ENCODE measurements at regions not wholly inside any gene's neighbourhood (a gene's known extent, or its start where the extent isn't known, plus 50 kb on each side); places are given as distances from the start of the nearest gene placed in this dataset.

GRCh38 chr9:120289990-120290975 is 289.7 kb downstream of the CDK5RAP2 start:
- Mint-ChIP-seq H3K27me3 (ENCODE audit: low read depth) (no peaks in the 10 kb centered on the region), H3K4me1 (ENCODE audit: low read depth) (no peaks in the 10 kb centered on the region), H3K27ac (no peak overlapping the region), H3K9me3 (ENCODE audit: insufficient read depth) (no peaks in the 10 kb centered on the region), H3K4me3 (no peak overlapping the region), H3K36me3 (ENCODE audit: low read depth) (no peaks in the 10 kb centered on the region)
- no peak for ATAC-seq
- ChIA-PET CTCF (no interaction called here), POLR2A (no interaction called here)
- DNase-seq, result no peak

GRCh38 chr9:120289098-120289497 is 290.9 kb downstream of the CDK5RAP2 start:
- ChIA-PET POLR2A (no interaction called here), CTCF (no interaction called here)
- Mint-ChIP-seq H3K9me3 (ENCODE audit: insufficient read depth) (no peaks in the 10 kb centered on the region), H3K4me1 (ENCODE audit: low read depth) (no peaks in the 10 kb centered on the region), H3K27ac (no peak overlapping the region), H3K4me3 (no peak overlapping the region), H3K36me3 (ENCODE audit: low read depth) (no peaks in the 10 kb centered on the region), H3K27me3 (ENCODE audit: low read depth) (no peaks in the 10 kb centered on the region)
- DNase-seq, result no peak
- ATAC-seq, result no peak

- DNase-seq (no peak), ATAC-seq (no peak)
- CTCF ChIA-PET, result no interaction called here
- no peaks in the 10 kb centered on the region for H3K9me3 Mint-ChIP-seq (ENCODE audit: insufficient read depth)
- H3K36me3 Mint-ChIP-seq (ENCODE audit: low read depth), result no peaks in the 10 kb centered on the region
- POLR2A ChIA-PET, result interaction anchor here (1.1 kb wide), 1 partner anchor 10 kb away, joined by 3 read pairs; no protein-coding TSS in a partner anchor
- H3K4me1 Mint-ChIP-seq (ENCODE audit: low read depth), result no peaks in the 10 kb centered on the region
- no peak overlapping the region for H3K4me3 Mint-ChIP-seq
- no peak overlapping the region for H3K27ac Mint-ChIP-seq
- peaks cover 4% of the 10 kb centered on the region for H3K27me3 Mint-ChIP-seq (ENCODE audit: low read depth)
These were observed 293.4 kb downstream of the CDK5RAP2 start for GRCh38 chr9:120286530-120286929.

GRCh38 chr9:120284821-120285220 is 295.1 kb downstream of the CDK5RAP2 start:
- POLR2A ChIA-PET, result no interaction called here
- no peaks in the 10 kb centered on the region for H3K36me3 Mint-ChIP-seq (ENCODE audit: low read depth)
- peaks cover 4% of the 10 kb centered on the region for H3K27me3 Mint-ChIP-seq (ENCODE audit: low read depth)
- H3K9me3 Mint-ChIP-seq (ENCODE audit: insufficient read depth), result no peaks in the 10 kb centered on the region
- no peaks in the 10 kb centered on the region for H3K4me1 Mint-ChIP-seq (ENCODE audit: low read depth)
- DNase-seq, result no peak
- H3K4me3 Mint-ChIP-seq, result no peak overlapping the region
- H3K27ac Mint-ChIP-seq, result no peak overlapping the region
- ATAC-seq, result no peak
- CTCF ChIA-PET, result no interaction called here

- DNase-seq, result no peak
- CTCF ChIA-PET, result no interaction called here
- H3K27ac Mint-ChIP-seq, result no peak overlapping the region
These were observed 298.3 kb downstream of the CDK5RAP2 start for GRCh38 chr9:120281665-120282064.

GRCh38 chr9:120267929-120268328 is 312.0 kb downstream of the CDK5RAP2 start:
- no peaks in the 10 kb centered on the region for H3K9me3 Mint-ChIP-seq (ENCODE audit: insufficient read depth)
- H3K27ac Mint-ChIP-seq, result no peak overlapping the region

More at GRCh38 chr9:120281665-120282064, 298.3 kb downstream of the CDK5RAP2 start:
- no peaks in the 10 kb centered on the region for H3K9me3 Mint-ChIP-seq (ENCODE audit: insufficient read depth)
- H3K27me3 Mint-ChIP-seq (ENCODE audit: low read depth), result peaks cover 4% of the 10 kb centered on the region
- no peak overlapping the region for H3K4me3 Mint-ChIP-seq
- ATAC-seq, result no peak
- POLR2A ChIA-PET, result no interaction called here
- H3K4me1 Mint-ChIP-seq (ENCODE audit: low read depth), result no peaks in the 10 kb centered on the region
- no peaks in the 10 kb centered on the region for H3K36me3 Mint-ChIP-seq (ENCODE audit: low read depth)

GRCh38 chr9:120265791-120266190 is 314.2 kb downstream of the CDK5RAP2 start:
- no peak for ATAC-seq
- H3K9me3 Mint-ChIP-seq (ENCODE audit: insufficient read depth), result no peaks in the 10 kb centered on the region
- no peaks in the 10 kb centered on the region for H3K27me3 Mint-ChIP-seq (ENCODE audit: low read depth)
- H3K4me3 Mint-ChIP-seq, result no peak overlapping the region
- no peaks in the 10 kb centered on the region for H3K4me1 Mint-ChIP-seq (ENCODE audit: low read depth)
- CTCF ChIA-PET, result no interaction called here
- POLR2A ChIA-PET, result no interaction called here
- no peak for DNase-seq
- no peak overlapping the region for H3K27ac Mint-ChIP-seq
- H3K36me3 Mint-ChIP-seq (ENCODE audit: low read depth), result no peaks in the 10 kb centered on the region

More at GRCh38 chr9:120267929-120268328, 312.0 kb downstream of the CDK5RAP2 start:
- no peaks in the 10 kb centered on the region for H3K36me3 Mint-ChIP-seq (ENCODE audit: low read depth)
- H3K4me1 Mint-ChIP-seq (ENCODE audit: low read depth), result no peaks in the 10 kb centered on the region
- ChIA-PET CTCF (no interaction called here), POLR2A (no interaction called here)
- peaks cover 2% of the 10 kb centered on the region for H3K27me3 Mint-ChIP-seq (ENCODE audit: low read depth)
- no peak for DNase-seq
- ATAC-seq, result no peak
- no peak overlapping the region for H3K4me3 Mint-ChIP-seq

- ATAC-seq (no peak), DNase-seq (no peak)
- Mint-ChIP-seq H3K36me3 (ENCODE audit: low read depth) (no peaks in the 10 kb centered on the region), H3K27ac (no peak overlapping the region), H3K9me3 (ENCODE audit: insufficient read depth) (no peaks in the 10 kb centered on the region), H3K27me3 (ENCODE audit: low read depth) (no peaks in the 10 kb centered on the region), H3K4me1 (ENCODE audit: low read depth) (no peaks in the 10 kb centered on the region), H3K4me3 (no peak overlapping the region)
- CTCF ChIA-PET, result no interaction called here
- POLR2A ChIA-PET, result no interaction called here
These were observed 315.4 kb downstream of the CDK5RAP2 start for GRCh38 chr9:120264528-120264927.

- no peak overlapping the region for H3K27ac Mint-ChIP-seq
- no peak overlapping the region for H3K4me3 Mint-ChIP-seq
- no peak for DNase-seq
- H3K36me3 Mint-ChIP-seq (ENCODE audit: low read depth), result no peaks in the 10 kb centered on the region
- ChIA-PET CTCF (no interaction called here), POLR2A (no interaction called here)
- H3K27me3 Mint-ChIP-seq (ENCODE audit: low read depth), result no peaks in the 10 kb centered on the region
- H3K4me1 Mint-ChIP-seq (ENCODE audit: low read depth), result no peaks in the 10 kb centered on the region
- ATAC-seq, result no peak
- no peaks in the 10 kb centered on the region for H3K9me3 Mint-ChIP-seq (ENCODE audit: insufficient read depth)
These were observed 316.1 kb downstream of the CDK5RAP2 start for GRCh38 chr9:120263836-120264235.

- no peak for DNase-seq
- Mint-ChIP-seq H3K9me3 (ENCODE audit: insufficient read depth) (no peaks in the 10 kb centered on the region), H3K27me3 (ENCODE audit: low read depth) (peaks cover 3% of the 10 kb centered on the region), H3K27ac (no peak overlapping the region), H3K36me3 (ENCODE audit: low read depth) (no peaks in the 10 kb centered on the region), H3K4me3 (no peak overlapping the region), H3K4me1 (ENCODE audit: low read depth) (no peaks in the 10 kb centered on the region)
- CTCF ChIA-PET, result no interaction called here
- POLR2A ChIA-PET, result no interaction called here
- no peak for ATAC-seq
These were observed 318.5 kb downstream of the CDK5RAP2 start for GRCh38 chr9:120261419-120261818.

GRCh38 chr9:120259100-120259499 is 320.9 kb downstream of the CDK5RAP2 start:
- ATAC-seq (no peak), DNase-seq (no peak)
- H3K27ac Mint-ChIP-seq, result no peak overlapping the region
- H3K9me3 Mint-ChIP-seq (ENCODE audit: insufficient read depth), result no peaks in the 10 kb centered on the region
- POLR2A ChIA-PET, result no interaction called here
- peaks cover 3% of the 10 kb centered on the region for H3K27me3 Mint-ChIP-seq (ENCODE audit: low read depth)
- H3K36me3 Mint-ChIP-seq (ENCODE audit: low read depth), result no peaks in the 10 kb centered on the region
- no peaks in the 10 kb centered on the region for H3K4me1 Mint-ChIP-seq (ENCODE audit: low read depth)
- H3K4me3 Mint-ChIP-seq, result no peak overlapping the region
- CTCF ChIA-PET, result interaction anchor here (0.6 kb wide), 1 partner anchor 12 kb away, joined by 3 read pairs; no protein-coding TSS in a partner anchor

GRCh38 chr9:120258096-120258495 is 321.9 kb downstream of the CDK5RAP2 start:
- H3K27ac Mint-ChIP-seq, result no peak overlapping the region
- no peaks in the 10 kb centered on the region for H3K9me3 Mint-ChIP-seq (ENCODE audit: insufficient read depth)
- ChIA-PET CTCF (no interaction called here), POLR2A (no interaction called here)
- ATAC-seq (no peak), DNase-seq (no peak)
- H3K4me1 Mint-ChIP-seq (ENCODE audit: low read depth), result no peaks in the 10 kb centered on the region
- no peaks in the 10 kb centered on the region for H3K36me3 Mint-ChIP-seq (ENCODE audit: low read depth)
- H3K27me3 Mint-ChIP-seq (ENCODE audit: low read depth), result peaks cover 3% of the 10 kb centered on the region
- H3K4me3 Mint-ChIP-seq, result no peak overlapping the region

GRCh38 chr9:120257483-120257882 is 322.5 kb downstream of the CDK5RAP2 start:
- DNase-seq (no peak), ATAC-seq (no peak)
- ChIA-PET POLR2A (no interaction called here), CTCF (no interaction called here)
- Mint-ChIP-seq H3K9me3 (ENCODE audit: insufficient read depth) (no peaks in the 10 kb centered on the region), H3K4me1 (ENCODE audit: low read depth) (no peaks in the 10 kb centered on the region), H3K36me3 (ENCODE audit: low read depth) (no peaks in the 10 kb centered on the region), H3K4me3 (no peak overlapping the region), H3K27ac (no peak overlapping the region), H3K27me3 (ENCODE audit: low read depth) (peaks cover 3% of the 10 kb centered on the region)

All from activated CD8-positive, alpha-beta T cell treated with anti-CD3 and anti-CD28 coated beads, Interleukin-2, amount 10 ng/mL, durations not matched to agents 7 days and 5 days (primary cell).